Mucosa of descending colon (tissue), 3 donors: ENCODE measurements at regions not wholly inside any gene's neighbourhood (a gene's known extent, or its start where the extent isn't known, plus 50 kb on each side); places are given as distances from the start of the nearest gene placed in this dataset.
A peak's percentile ranks its signal among the peaks of the same experiment; 100 is the strongest.

Experiments used
- ATAC-seq: fragments of 200-7000 bp; cut with Tn5 transposase; one replicate; pipeline ENCODE4 v1.9.1; 2020; ENCODE audit warnings: mild to moderate bottlenecking, moderate library complexity
- DNase-seq, 3 donors: peaks; one replicate each; pipeline ENCODE4 v3.0.0-alpha.2; 2020
- H3K36me3 ChIP-seq: fragments of 200-600 bp; one replicate; pipeline ENCODE4 v1.8.0; 2021; ENCODE audit warnings: low read depth, mild to moderate bottlenecking
- H3K4me1 ChIP-seq: fragments of 200-600 bp; one replicate; pipeline ENCODE4 v1.8.0; 2021; ENCODE audit warnings: low read depth, mild to moderate bottlenecking
- H3K4me3 ChIP-seq: fragments of 200-600 bp; one replicate; pipeline ENCODE4 v1.8.0; 2021; ENCODE audit warnings: mild to moderate bottlenecking
- H3K9me3 ChIP-seq: fragments of 200-600 bp; one replicate; pipeline ENCODE4 v1.8.0; 2021; ENCODE audit warnings: mild to moderate bottlenecking
- CTCF ChIP-seq: fragments of 200-600 bp; IDR thresholded peaks from one replicate; pipeline ENCODE4 v1.8.0; 2022; ENCODE audit warnings: antibody characterized with exemption, mild to moderate bottlenecking
- intact Hi-C, 2 donors: fragments of 100-400 bp; cut with DNase I in 1 of 2; cut with micrococcal nuclease in 1 of 2; formaldehyde crosslinking; loops; one replicate each; pipeline versions ENCODE4 v1.11.0 to v1.11.1; 2022; cut with DNase I, micrococcal nuclease
- donor health status: DM: no; HTN: no; CAD: no; lungs with moderate emphysema.
- donor health status: DM: no; HTN: no; CAD: no.
- donor health status: DM: no; HTN: yes; CAD: no.

- Histone ChIP-seq H3K36me3 (no peaks in the 10 kb centered on the region), H3K4me1 (no peaks in the 10 kb centered on the region), H3K9me3 (no peaks in the 10 kb centered on the region), H3K4me3 (no peak overlapping the region)
- ATAC-seq, result no peak
- DNase-seq, result no peak
- intact Hi-C loops, result no loop called here
- no peak for TF ChIP-seq CTCF
Measured at GRCh38 chr4:138455097-138455496, 212.9 kb upstream of the SLC7A11 start.

DNA sequence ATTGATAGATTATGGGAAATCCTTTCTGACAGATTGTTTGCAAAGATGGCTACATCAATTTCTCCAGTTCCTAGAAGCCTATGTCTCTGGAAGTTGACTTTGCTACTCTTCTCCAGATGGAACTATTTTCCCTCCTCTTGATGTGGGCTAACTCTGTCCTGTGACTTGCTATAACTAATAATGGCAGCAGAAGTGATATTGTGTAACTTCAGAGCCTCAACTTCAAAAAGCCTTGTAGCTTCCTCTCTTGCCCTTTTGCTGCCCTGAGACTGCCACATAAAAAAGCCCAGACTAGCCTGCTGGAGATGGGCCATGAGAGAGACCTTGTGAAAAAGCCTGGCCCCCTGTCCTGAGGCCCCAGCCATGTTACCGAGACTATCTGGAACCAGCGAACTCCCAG lies 210.7 kb upstream of the SLC7A11 start:
- intact Hi-C loops, result no loop called here
- Histone ChIP-seq H3K9me3 (no peaks in the 10 kb centered on the region), H3K4me1 (no peaks in the 10 kb centered on the region), H3K36me3 (no peaks in the 10 kb centered on the region), H3K4me3 (no peak overlapping the region)
- TF ChIP-seq CTCF, result no peak
- ATAC-seq (no peak), DNase-seq (no peak)

DNA sequence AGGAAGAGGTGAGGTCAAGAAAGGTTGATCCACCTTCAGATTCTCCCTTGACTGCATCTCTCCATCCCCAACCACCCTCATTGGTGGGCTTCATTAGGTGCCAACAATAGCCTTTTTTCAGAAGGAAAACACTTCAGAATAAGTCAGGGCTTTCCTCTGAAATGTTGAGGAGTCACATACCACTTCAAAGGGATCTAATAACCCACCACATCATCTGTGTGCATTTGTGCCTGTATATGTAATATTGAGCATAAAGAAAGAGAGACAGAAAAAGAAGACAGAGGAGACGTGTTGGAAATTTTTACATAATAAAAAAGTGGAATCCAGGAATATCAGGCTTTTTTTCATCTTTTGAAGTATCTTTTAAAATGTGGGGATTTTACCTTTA lies 209.1 kb upstream of the SLC7A11 start:
- intact Hi-C loops, result no loop called here
- Histone ChIP-seq H3K9me3 (no peaks in the 10 kb centered on the region), H3K36me3 (no peaks in the 10 kb centered on the region), H3K4me3 (no peak overlapping the region), H3K4me1 (no peaks in the 10 kb centered on the region)
- no peak for TF ChIP-seq CTCF
- no peak for ATAC-seq
- DNase-seq, result no peak

- no peaks in the 10 kb centered on the region for H3K4me1 ChIP-seq
- H3K4me3 ChIP-seq, result no peak overlapping the region
- H3K36me3 ChIP-seq, result no peaks in the 10 kb centered on the region
- no peak for TF ChIP-seq CTCF
- ATAC-seq (no peak), DNase-seq (no peak)
- no peaks in the 10 kb centered on the region for H3K9me3 ChIP-seq
- intact Hi-C loops, result no loop called here
Measured at GRCh38 chr4:138450546-138451275, 208.6 kb upstream of the SLC7A11 start.

DNA sequence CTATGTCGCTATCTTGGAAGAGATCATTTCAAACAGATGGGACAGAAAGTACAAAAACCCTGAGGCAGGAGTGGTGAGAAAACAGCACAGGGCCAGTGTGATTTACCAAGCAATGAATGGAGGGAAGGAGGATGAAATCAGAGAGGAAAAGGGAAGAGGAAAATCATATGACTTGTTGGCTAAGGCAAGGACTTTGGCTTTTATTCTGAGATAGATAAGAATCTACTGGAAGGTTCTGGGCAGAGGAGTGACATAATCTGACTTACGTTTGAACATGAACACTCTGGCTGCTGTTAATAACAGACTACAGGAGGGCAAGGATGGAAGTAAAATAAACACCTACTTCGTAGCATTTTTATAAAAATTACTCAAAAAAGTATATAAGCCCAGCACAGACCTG lies 207.8 kb upstream of the SLC7A11 start:
- no peaks in the 10 kb centered on the region for H3K9me3 ChIP-seq
- no peaks in the 10 kb centered on the region for H3K4me1 ChIP-seq
- no peaks in the 10 kb centered on the region for H3K36me3 ChIP-seq
- DNase-seq (no peak), ATAC-seq (peak; percentile 55)
- intact Hi-C loops, result no loop called here
- no peak for TF ChIP-seq CTCF
- H3K4me3 ChIP-seq, result no peak overlapping the region

DNA sequence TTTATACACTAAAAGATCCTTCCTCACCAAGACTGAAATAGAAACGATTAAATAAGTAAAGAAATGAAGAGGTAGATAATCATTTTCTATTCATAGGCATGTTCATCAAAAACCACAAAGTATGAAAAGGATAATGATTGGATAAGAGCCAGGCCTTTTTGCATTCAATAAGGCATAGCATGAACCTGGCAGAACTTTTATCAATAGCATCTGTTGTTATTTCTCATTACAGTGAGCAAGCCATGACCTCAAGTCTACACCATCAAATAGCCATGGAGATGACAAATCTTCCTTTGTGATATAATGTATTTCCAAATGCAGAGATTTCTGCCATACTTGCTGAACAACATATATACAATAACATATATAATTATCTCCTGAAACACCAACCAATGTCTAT lies 206.0 kb upstream of the SLC7A11 start:
- no peak for TF ChIP-seq CTCF
- Histone ChIP-seq H3K4me3 (no peak overlapping the region), H3K36me3 (no peaks in the 10 kb centered on the region), H3K4me1 (no peaks in the 10 kb centered on the region), H3K9me3 (no peaks in the 10 kb centered on the region)
- intact Hi-C loops, result no loop called here
- ATAC-seq (no peak), DNase-seq (no peak)
